HG02678 (cell line): ENCODE measurements at regions not wholly inside any gene's neighbourhood (a gene's known extent, or its start where the extent isn't known, plus 50 kb on each side); places are given as distances from the start of the nearest gene placed in this dataset.

ENCODE experiments used
- ATAC-seq: cut with Tn5 transposase; IDR thresholded peaks from one replicate; pipeline ENCODE4 v1.9.1; 2021; ENCODE audit warnings: mild to moderate bottlenecking, moderate library complexity; ENCODE audit not compliant: unreplicated experiment

- ATAC-seq, result no peak
These were observed 146.0 kb downstream of the FOXA2 start for GRCh38 chr20:22438346-22438745.

- ATAC-seq, result no peak
These were observed 147.0 kb downstream of the FOXA2 start for GRCh38 chr20:22437354-22437753.

GRCh38 chr20:22431419-22431818 is 153.0 kb downstream of the FOXA2 start:
- no peak for ATAC-seq

GRCh38 chr20:22430746-22431168 is 153.6 kb downstream of the FOXA2 start:
- ATAC-seq, result no peak

- ATAC-seq, result no peak
These were observed 154.1 kb downstream of the FOXA2 start for GRCh38 chr20:22430154-22430745.

- ATAC-seq, result no peak
These were observed 154.9 kb downstream of the FOXA2 start for GRCh38 chr20:22429175-22430153.

GRCh38 chr20:22428051-22428450 is 156.3 kb downstream of the FOXA2 start:
- no peak for ATAC-seq

- ATAC-seq, result no peak
These were observed 157.6 kb downstream of the FOXA2 start for GRCh38 chr20:22426772-22427171.

- no peak for ATAC-seq
These were observed 158.8 kb downstream of the FOXA2 start for GRCh38 chr20:22425344-22426295.

- no peak for ATAC-seq
These were observed 161.1 kb downstream of the FOXA2 start for GRCh38 chr20:22423190-22423832.

GRCh38 chr20:22420116-22420598 is 164.2 kb downstream of the FOXA2 start:
- ATAC-seq, result no peak

GRCh38 chr20:22418738-22419137 is 165.6 kb downstream of the FOXA2 start:
- ATAC-seq, result no peak

- no peak for ATAC-seq
These were observed 170.0 kb downstream of the FOXA2 start for GRCh38 chr20:22414305-22414742.

GRCh38 chr20:22412977-22413868 is 171.1 kb downstream of the FOXA2 start:
- no peak for ATAC-seq

GRCh38 chr20:22411627-22412450 is 172.5 kb downstream of the FOXA2 start:
- no peak for ATAC-seq

- ATAC-seq, result no peak
These were observed 173.1 kb downstream of the FOXA2 start for GRCh38 chr20:22411286-22411626.

GRCh38 chr20:22410556-22411130 is 173.7 kb downstream of the FOXA2 start:
- ATAC-seq, result no peak
